ENCODE measurements at regions not wholly inside any gene's neighbourhood (a gene's known extent, or its start where the extent isn't known, plus 50 kb on each side); places are given as distances from the start of the nearest gene placed in this dataset.
A peak's percentile ranks its signal among the peaks of the same experiment; 100 is the strongest.
"Not testable (repeated sequence)": the region's sequence is repeated elsewhere in the genome, so short reads cannot be mapped to it uniquely, and the experiment has no call there.

DNA sequence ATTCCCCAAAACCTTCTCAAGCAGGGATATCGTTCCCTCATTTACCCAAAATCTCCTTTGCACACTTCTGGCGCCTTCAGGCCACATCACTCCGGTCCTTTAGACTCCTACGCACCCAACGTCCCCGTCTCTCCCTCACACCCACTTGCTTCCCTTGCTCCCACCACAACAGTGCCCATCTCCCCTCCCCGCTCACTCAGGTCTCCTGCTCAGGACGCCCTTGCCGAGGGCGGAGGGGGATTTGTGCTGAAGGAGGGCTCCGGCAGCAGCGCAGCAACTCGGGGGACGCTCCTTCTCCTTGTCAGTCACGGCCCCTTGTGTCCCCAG lies 71.6 kb downstream of the PCMTD2 start:
- H3K36me3 ChIP-seq (ENCODE audit: control insufficient read depth in 2 of 4, insufficient read depth in 4 of 4, low read length in 3 of 4); DNase-seq (ENCODE audit: low read depth in 1 of 2, low spot score in 2 of 2); H3K4me1 ChIP-seq (replicated peaks in 1 of 4; ENCODE audit: control insufficient read depth in 3 of 4, insufficient read depth in 4 of 4, low read length in 3 of 4); POLR2A ChIA-PET (ENCODE audit: partially characterized antibody); H3K9me3 ChIP-seq (ENCODE audit: insufficient read depth in 2 of 2, low read depth in 1 of 2, low read length in 1 of 2); H3K4me3 ChIP-seq (ENCODE audit: extremely low read depth in 1 of 4, insufficient read depth in 2 of 4, low read depth in 3 of 4, low read length in 4 of 4); H3K56ac ChIP-seq (replicated peaks; ENCODE audit: insufficient read length, low read depth, low read length); H3K18ac ChIP-seq (ENCODE audit: extremely low read depth, low read length); H2BK12ac ChIP-seq (ENCODE audit: low read depth, low read length); H2AK5ac ChIP-seq (ENCODE audit: low read depth, low read length); H3K23me2 ChIP-seq (ENCODE audit: low read depth, low read length); H4K20me1 ChIP-seq (replicated peaks in 1 of 2; ENCODE audit: control insufficient read depth in 1 of 2, insufficient read depth in 2 of 2, low read length in 2 of 2); H3K27me3 ChIP-seq (replicated peaks in 1 of 4; ENCODE audit: control insufficient read depth in 3 of 4, extremely low read depth in 1 of 4, insufficient read depth in 3 of 4, low read length in 3 of 4); FAIRE-seq; H3K79me2 ChIP-seq (ENCODE audit: control insufficient read depth in 1 of 2, insufficient read depth in 2 of 2, low read length in 2 of 2); H3K23ac ChIP-seq (ENCODE audit: insufficient read length); H2BK15ac ChIP-seq (ENCODE audit: low read length); H2BK20ac ChIP-seq (ENCODE audit: low read length); H2BK120ac ChIP-seq (replicated peaks; ENCODE audit: low read depth, low read length); H3K79me1 ChIP-seq (ENCODE audit: low read depth, low read length); CTCF ChIA-PET (ENCODE audit: partially characterized antibody); H3K9ac ChIP-seq (replicated peaks in 1 of 4; ENCODE audit: extremely low read depth in 1 of 4, low read depth in 3 of 4, low read length in 3 of 4); H4K5ac ChIP-seq (ENCODE audit: insufficient read length, low read depth, low read length); H2BK5ac ChIP-seq (ENCODE audit: low read depth, low read length); H3K14ac ChIP-seq (ENCODE audit: insufficient read length); H4K91ac ChIP-seq (replicated peaks; ENCODE audit: insufficient read length, low read length); H3K4ac ChIP-seq (replicated peaks; ENCODE audit: insufficient read length, low read depth, low read length); H3K27ac ChIP-seq (ENCODE audit: low read depth, low read length); H4K8ac ChIP-seq (ENCODE audit: extremely low read depth, insufficient read depth, low read length); H2AFZ ChIP-seq (ENCODE audit: low read length): not testable (repeated sequence)
- 0 out of 4 replicates have a peak overlapping the region, but pooled peaks of 1 of the 2 experiments have one; percentile 39 for H3K4me2 ChIP-seq (ENCODE audit: insufficient read depth in 1 of 2, low read depth in 2 of 2, low read length in 2 of 2)
- 0% methylated on average over 1 of the region's 15 CpGs; no CpG with 5 or more reads in 1 of the 2 experiments for WGBS, 2 experiments (ENCODE audit: extremely low coverage in 1 of 2, insufficient coverage in 1 of 2, insufficient read length in 1 of 2, insufficient replicate concordance in 2 of 2, low coverage in 1 of 2, low lambda C conversion rate in 2 of 2, missing lambda C conversion rate in 1 of 2)
